HCT116 (cell line): ENCODE measurements at regions not wholly inside any gene's neighbourhood (a gene's known extent, or its start where the extent isn't known, plus 50 kb on each side); places are given as distances from the start of the nearest gene placed in this dataset.

Experiments used
- ATAC-seq: fragments of 200-7000 bp; cut with Tn5 transposase; 2 replicates; pipeline ENCODE4 v1.9.1; 2020; ENCODE audit warnings: mild to moderate bottlenecking, moderate library complexity
- BruUV-seq: library from RNA; stranded (reverse); fragments of 400-500 nt; replicated peaks from 2 replicates; lab custom pipeline; 2021; lab: Mats Ljungman, UMichigan
- CTCF ChIA-PET: fragments of 300-600 bp; sonication (Branson Sonifier 250); formaldehyde crosslinking; loops from one replicate; lab custom pipeline; 2021; ENCODE audit warnings: antibody characterized with exemption; lab: Charles Lee
- POLR2A ChIA-PET: fragments of 300-600, 350-600 bp; sonication (Branson Sonifier 250); formaldehyde crosslinking; loops from one replicate; lab custom pipeline; 2021; ENCODE audit warnings: antibody characterized with exemption; lab: Charles Lee
- RAD21 ChIA-PET, 2 experiments: fragments of 300-600 bp; sonication (Branson Sonifier 250); formaldehyde crosslinking; loops; one replicate each; lab custom pipeline; 2023; ENCODE audit warnings: low total read pairs in 2 of 2; ENCODE audit not compliant: uncharacterized antibody in 2 of 2, unreplicated experiment in 2 of 2, low non-redundant PET in 1 of 2; lab: Charles Lee
- DNase-seq: peaks from one replicate; pipeline ENCODE4 v3.0.0-alpha.2; 2010; ENCODE audit warnings: low read depth, low spot score
- H2AFZ ChIP-seq: fragments of 200-600 bp; shearing (Covaris generic), sonication (generic); 2 replicates; pipeline ENCODE4 v1.6.1; 2017; ENCODE audit warnings: low read depth, mixed run types, mixed read lengths, antibody characterized with exemption, low read length; ENCODE audit not compliant: poor library complexity, severe bottlenecking
- H3K27ac ChIP-seq: 2 replicates; pipeline ENCODE4 v1.5.1; 2012; ENCODE audit warnings: low read depth, low read length
- H3K27me3 ChIP-seq: fragments of 200-600 bp; sonication (generic); 2 replicates; pipeline ENCODE4 v1.6.1; 2016; ENCODE audit warnings: mixed run types, low read length, mixed read lengths; ENCODE audit not compliant: insufficient read depth
- H3K36me3 ChIP-seq, 2 experiments: fragments of 200-500 bp in 1 of 2; fragments of 200-600 bp in 1 of 2; sonication (Bioruptor generic) in 1 of 2; sonication (generic) in 1 of 2; 2 replicates each; pipeline versions ENCODE4 v1.5.1 to v1.6.1; 2014 to 2016; ENCODE audit warnings: low read length in 2 of 2, inconsistent platforms in 1 of 2, mixed read lengths in 1 of 2, mixed run types in 1 of 2; ENCODE audit not compliant: insufficient read depth in 2 of 2, control insufficient read depth in 1 of 2
- H3K4me1 ChIP-seq, 2 experiments: fragments of 200-600 bp in 1 of 2; sonication (generic) in 1 of 2; 2 replicates each; pipeline versions ENCODE4 v1.5.1 to v1.6.1; 2012 to 2017; ENCODE audit warnings: low read length in 2 of 2, inconsistent platforms in 1 of 2, mild to moderate bottlenecking in 1 of 2, mixed read lengths in 1 of 2, mixed run types in 1 of 2, moderate library complexity in 1 of 2; ENCODE audit not compliant: insufficient read depth in 2 of 2, control insufficient read depth in 1 of 2
- H3K4me2 ChIP-seq: fragments of 200-600 bp; sonication (generic); 2 replicates; pipeline ENCODE4 v1.6.1; 2017; ENCODE audit warnings: mixed run types, low read length, mixed read lengths
- H3K4me3 ChIP-seq, 2 experiments: fragments of 200-600 bp in 1 of 2; sonication (generic) in 1 of 2; replicated peaks in 1 of 2; 2 replicates each; pipeline ENCODE4 v1.5.1; 2011 to 2016; ENCODE audit warnings: low read length in 2 of 2, control low read depth in 1 of 2, low read depth in 1 of 2, mild to moderate bottlenecking in 1 of 2, mixed read lengths in 1 of 2, mixed run types in 1 of 2
- H3K79me2 ChIP-seq: fragments of 200-600 bp; sonication (generic); 2 replicates; pipeline ENCODE4 v1.6.1; 2017; ENCODE audit warnings: mild to moderate bottlenecking, mixed run types, low read length, moderate library complexity, mixed read lengths; ENCODE audit not compliant: insufficient read depth
- H3K9ac ChIP-seq: fragments of 200-600 bp; sonication (generic); 2 replicates; pipeline ENCODE4 v1.6.1; 2016; ENCODE audit warnings: low read length, mixed read lengths
- H3K9me2 ChIP-seq: fragments of 200-600 bp; sonication (generic), shearing (Covaris generic); 2 replicates; pipeline ENCODE4 v1.6.1; 2017; ENCODE audit warnings: mixed run types, mild to moderate bottlenecking, moderate library complexity; ENCODE audit not compliant: insufficient read depth
- H3K9me3 ChIP-seq, 2 experiments: fragments of 200-500 bp in 1 of 2; fragments of 200-600 bp in 1 of 2; sonication (Bioruptor generic) in 1 of 2; sonication (generic) in 1 of 2; 2 replicates each; pipeline ENCODE4 v1.6.1; 2014 to 2017; ENCODE audit warnings: low read length in 2 of 2, mixed read lengths in 2 of 2, inconsistent platforms in 1 of 2, low read depth in 1 of 2, mild to moderate bottlenecking in 1 of 2, mixed run types in 1 of 2, moderate library complexity in 1 of 2; ENCODE audit not compliant: control insufficient read depth in 1 of 2, insufficient read depth in 1 of 2
- H4K20me1 ChIP-seq: fragments of 200-600 bp; sonication (generic), shearing (Covaris generic); 2 replicates; pipeline ENCODE4 v1.6.1; 2017; ENCODE audit warnings: mixed run types, mild to moderate bottlenecking, moderate library complexity; ENCODE audit not compliant: insufficient read depth
- CEBPB ChIP-seq: IDR thresholded peaks from 2 replicates; pipeline ENCODE4 v1.6.1; 2012; ENCODE audit warnings: low read depth
- EGR1 ChIP-seq: IDR thresholded peaks from 2 replicates; pipeline ENCODE4 v1.6.1; 2012; ENCODE audit warnings: low read depth
- EZH2phosphoT487 ChIP-seq: fragments of 200-600 bp; IDR thresholded peaks from 2 replicates; pipeline ENCODE4 v1.6.1; 2018; ENCODE audit warnings: antibody characterized with exemption, borderline replicate concordance
- POLR2A ChIP-seq: IDR thresholded peaks from 2 replicates; pipeline ENCODE4 v1.7.0; 2011; ENCODE audit warnings: borderline replicate concordance; ENCODE audit not compliant: insufficient read depth, insufficient read length; ENCODE audit errors: extremely low read depth
- POLR2AphosphoS5 ChIP-seq: IDR thresholded peaks from 2 replicates; pipeline ENCODE4 v1.6.1; 2011; ENCODE audit warnings: mild to moderate bottlenecking, low read depth, low read length, moderate library complexity
- YY1 ChIP-seq: IDR thresholded peaks from 2 replicates; pipeline ENCODE4 v1.6.1; 2011; ENCODE audit warnings: low read length, low read depth, moderate library complexity, mild to moderate bottlenecking; ENCODE audit not compliant: insufficient replicate concordance; ENCODE audit errors: extremely low read depth
- ZFX ChIP-seq: fragments of 450-650 bp; IDR thresholded peaks from 2 replicates; pipeline ENCODE4 v1.6.1; 2017
- ZNF274 ChIP-seq: fragments of 200-500 bp; sonication (Bioruptor generic); IDR thresholded peaks from 2 replicates; pipeline ENCODE4 v1.6.1; 2014; ENCODE audit warnings: mild to moderate bottlenecking, low read depth, low read length, inconsistent platforms
- intact Hi-C: fragments of 100-400 bp; cut with micrococcal nuclease; formaldehyde crosslinking; loops from 2 replicates; pipeline ENCODE4 v1.10.0; 2022
- TF ChIP-seq, protein P1 (sequence below): IDR thresholded peaks from 2 replicates; pipeline ENCODE4 v1.6.1; 2012; ENCODE audit warnings: low read depth
- TF ChIP-seq, protein P2 (sequence below), 3 experiments: fragments of 200-600 bp in 1 of 3; sonication (generic) in 1 of 3; IDR thresholded peaks in 2 of 3; conservative IDR thresholded peaks in 1 of 3; 2 replicates each; pipeline ENCODE4 v1.5.1; 2012 to 2017; ENCODE audit warnings: low read depth in 2 of 3, low read length in 2 of 3, antibody characterized with exemption in 1 of 3, borderline replicate concordance in 1 of 3, control low read depth in 1 of 3, mild to moderate bottlenecking in 1 of 3, mixed read lengths in 1 of 3, mixed run types in 1 of 3, moderate library complexity in 1 of 3; ENCODE audit not compliant: insufficient read depth in 1 of 3
- TF ChIP-seq, protein P3 (sequence below): IDR thresholded peaks from 2 replicates; pipeline ENCODE4 v1.6.1; 2012

DNA sequence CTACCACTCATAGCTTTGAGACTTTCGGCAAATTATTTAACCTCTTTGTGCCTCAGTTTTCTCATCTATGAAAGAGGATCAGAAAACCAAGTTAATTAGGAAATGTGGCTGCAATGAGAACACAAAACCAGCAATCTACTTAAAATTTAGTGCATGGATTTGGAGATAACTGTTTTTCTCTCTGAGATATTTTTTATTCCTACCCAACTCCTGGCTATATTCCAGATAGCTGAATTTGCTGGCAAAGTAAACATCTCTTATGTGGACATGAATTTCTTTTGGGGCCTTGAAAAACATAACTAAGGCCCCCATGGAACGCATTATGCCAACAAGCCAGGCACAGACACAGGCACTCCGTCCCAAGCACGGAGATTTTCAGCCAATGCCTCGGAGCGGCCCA is 53.4 kb upstream of the FOXN3 start:
- intact Hi-C loops, result no loop called here
- H4K20me1 ChIP-seq, result no peaks in the 10 kb centered on the region
- no peaks in the 10 kb centered on the region for H3K27me3 ChIP-seq
- no peak overlapping the region for H3K4me3 ChIP-seq
- DNase-seq, result no peak
- RAD21 ChIA-PET, result no interaction called here
- no peaks in the 10 kb centered on the region for H3K4me1 ChIP-seq
- TF ChIP-seq, protein P1, sequence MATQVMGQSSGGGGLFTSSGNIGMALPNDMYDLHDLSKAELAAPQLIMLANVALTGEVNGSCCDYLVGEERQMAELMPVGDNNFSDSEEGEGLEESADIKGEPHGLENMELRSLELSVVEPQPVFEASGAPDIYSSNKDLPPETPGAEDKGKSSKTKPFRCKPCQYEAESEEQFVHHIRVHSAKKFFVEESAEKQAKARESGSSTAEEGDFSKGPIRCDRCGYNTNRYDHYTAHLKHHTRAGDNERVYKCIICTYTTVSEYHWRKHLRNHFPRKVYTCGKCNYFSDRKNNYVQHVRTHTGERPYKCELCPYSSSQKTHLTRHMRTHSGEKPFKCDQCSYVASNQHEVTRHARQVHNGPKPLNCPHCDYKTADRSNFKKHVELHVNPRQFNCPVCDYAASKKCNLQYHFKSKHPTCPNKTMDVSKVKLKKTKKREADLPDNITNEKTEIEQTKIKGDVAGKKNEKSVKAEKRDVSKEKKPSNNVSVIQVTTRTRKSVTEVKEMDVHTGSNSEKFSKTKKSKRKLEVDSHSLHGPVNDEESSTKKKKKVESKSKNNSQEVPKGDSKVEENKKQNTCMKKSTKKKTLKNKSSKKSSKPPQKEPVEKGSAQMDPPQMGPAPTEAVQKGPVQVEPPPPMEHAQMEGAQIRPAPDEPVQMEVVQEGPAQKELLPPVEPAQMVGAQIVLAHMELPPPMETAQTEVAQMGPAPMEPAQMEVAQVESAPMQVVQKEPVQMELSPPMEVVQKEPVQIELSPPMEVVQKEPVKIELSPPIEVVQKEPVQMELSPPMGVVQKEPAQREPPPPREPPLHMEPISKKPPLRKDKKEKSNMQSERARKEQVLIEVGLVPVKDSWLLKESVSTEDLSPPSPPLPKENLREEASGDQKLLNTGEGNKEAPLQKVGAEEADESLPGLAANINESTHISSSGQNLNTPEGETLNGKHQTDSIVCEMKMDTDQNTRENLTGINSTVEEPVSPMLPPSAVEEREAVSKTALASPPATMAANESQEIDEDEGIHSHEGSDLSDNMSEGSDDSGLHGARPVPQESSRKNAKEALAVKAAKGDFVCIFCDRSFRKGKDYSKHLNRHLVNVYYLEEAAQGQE, result no peak
- TF ChIP-seq YY1, result no peak
- no peak for TF ChIP-seq POLR2AphosphoS5
- TF ChIP-seq, protein P2, sequence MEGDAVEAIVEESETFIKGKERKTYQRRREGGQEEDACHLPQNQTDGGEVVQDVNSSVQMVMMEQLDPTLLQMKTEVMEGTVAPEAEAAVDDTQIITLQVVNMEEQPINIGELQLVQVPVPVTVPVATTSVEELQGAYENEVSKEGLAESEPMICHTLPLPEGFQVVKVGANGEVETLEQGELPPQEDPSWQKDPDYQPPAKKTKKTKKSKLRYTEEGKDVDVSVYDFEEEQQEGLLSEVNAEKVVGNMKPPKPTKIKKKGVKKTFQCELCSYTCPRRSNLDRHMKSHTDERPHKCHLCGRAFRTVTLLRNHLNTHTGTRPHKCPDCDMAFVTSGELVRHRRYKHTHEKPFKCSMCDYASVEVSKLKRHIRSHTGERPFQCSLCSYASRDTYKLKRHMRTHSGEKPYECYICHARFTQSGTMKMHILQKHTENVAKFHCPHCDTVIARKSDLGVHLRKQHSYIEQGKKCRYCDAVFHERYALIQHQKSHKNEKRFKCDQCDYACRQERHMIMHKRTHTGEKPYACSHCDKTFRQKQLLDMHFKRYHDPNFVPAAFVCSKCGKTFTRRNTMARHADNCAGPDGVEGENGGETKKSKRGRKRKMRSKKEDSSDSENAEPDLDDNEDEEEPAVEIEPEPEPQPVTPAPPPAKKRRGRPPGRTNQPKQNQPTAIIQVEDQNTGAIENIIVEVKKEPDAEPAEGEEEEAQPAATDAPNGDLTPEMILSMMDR (IDR thresholded peaks at IDR 0.05 in 2 of 3, conservative IDR thresholded peaks at IDR 0.05 in 1 of 3; ENCODE audit: borderline replicate concordance in 1 of 3, insufficient read depth in 1 of 3, low read depth in 2 of 3, low read length in 2 of 3), result no peak
- no peak for TF ChIP-seq CEBPB
- no peak for TF ChIP-seq POLR2A
- TF ChIP-seq, protein P3, sequence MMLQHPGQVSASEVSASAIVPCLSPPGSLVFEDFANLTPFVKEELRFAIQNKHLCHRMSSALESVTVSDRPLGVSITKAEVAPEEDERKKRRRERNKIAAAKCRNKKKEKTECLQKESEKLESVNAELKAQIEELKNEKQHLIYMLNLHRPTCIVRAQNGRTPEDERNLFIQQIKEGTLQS, result no peak
- TF ChIP-seq EGR1, result no peak
- no peak for TF ChIP-seq ZNF274
- no peak for TF ChIP-seq ZFX
- TF ChIP-seq EZH2phosphoT487, result no peak
- TF ChIP-seq, all 23 proteins: peak for 0
- no peak overlapping the region for H3K9ac ChIP-seq
- CTCF ChIA-PET, result no interaction called here
- H3K36me3 ChIP-seq, result no peaks in the 10 kb centered on the region
- no peak for ATAC-seq
- no TSS peak for BruUV-seq
- POLR2A ChIA-PET, result no interaction called here
- H3K9me2 ChIP-seq, result no peaks in the 10 kb centered on the region
- no peaks in the 10 kb centered on the region for H3K9me3 ChIP-seq
- no peak overlapping the region for H3K4me2 ChIP-seq
- H2AFZ ChIP-seq, result no peak overlapping the region
- H3K79me2 ChIP-seq, result no peaks in the 10 kb centered on the region
- no peak overlapping the region for H3K27ac ChIP-seq
